Omental fat pad (tissue), 3 donors: ENCODE measurements at regions not wholly inside any gene's neighbourhood (a gene's known extent, or its start where the extent isn't known, plus 50 kb on each side); places are given as distances from the start of the nearest gene placed in this dataset.
"Not testable (repeated sequence)": the region's sequence is repeated elsewhere in the genome, so short reads cannot be mapped to it uniquely, and the experiment has no call there.

Experiments used
- ATAC-seq: fragments of 150-250 bp; one replicate; pipeline ENCODE4 v1.9.1; 2016; ENCODE audit warnings: mild to moderate bottlenecking, moderate library complexity; ENCODE audit not compliant: low FRiP score
- DNase-seq: peaks from one replicate; pipeline ENCODE4 v3.0.0-alpha.2; 2019; ENCODE audit warnings: low spot score
- CTCF ChIP-seq, 3 donors: fragments of 450-650 bp; IDR thresholded peaks; one replicate each; pipeline ENCODE4 v1.5.1; 2016 to 2017; ENCODE audit warnings: antibody characterized with exemption in 3 of 3, mild to moderate bottlenecking in 3 of 3, moderate library complexity in 2 of 3

- TF ChIP-seq CTCF (IDR thresholded peaks at IDR 0.05) = no peak
- no peak for DNase-seq
- ATAC-seq = no peak
Observed at GRCh38 chr2:89797320-89798038, 1106.0 kb downstream of the RPIA start.

- not testable (repeated sequence) for ATAC-seq
Observed at GRCh38 chr2:89801207-89801606, 1109.7 kb downstream of the RPIA start.

GRCh38 chr2:89806363-89806762 lies 1114.9 kb downstream of the RPIA start:
- not testable (repeated sequence) for ATAC-seq, DNase-seq

More at GRCh38 chr2:89801207-89801606, 1109.7 kb downstream of the RPIA start:
- not testable (repeated sequence) for DNase-seq

GRCh38 chr2:89811295-89811694 lies 1119.8 kb downstream of the RPIA start:
- ATAC-seq = no peak
- DNase-seq = no peak
- no peak for TF ChIP-seq CTCF (IDR thresholded peaks at IDR 0.05)

- not testable (repeated sequence) for DNase-seq, ATAC-seq
Observed at GRCh38 chr2:89811910-89812309, 1120.4 kb downstream of the RPIA start.

- ATAC-seq, DNase-seq: not testable (repeated sequence)
Observed at GRCh38 chr2:89814359-89814758, 1122.9 kb downstream of the RPIA start.

GRCh38 chr2:89818873-89819272 lies 1127.4 kb downstream of the RPIA start:
- ATAC-seq (no peak), DNase-seq (no peak)
- TF ChIP-seq CTCF (IDR thresholded peaks at IDR 0.05) = no peak

- ATAC-seq (no peak), DNase-seq (no peak)
- TF ChIP-seq CTCF (IDR thresholded peaks at IDR 0.05) = no peak
Observed at GRCh38 chr2:89819809-89820208, 1128.3 kb downstream of the RPIA start.

- no peak for ATAC-seq
- no peak for TF ChIP-seq CTCF (IDR thresholded peaks at IDR 0.05)
- no peak for DNase-seq
Observed at GRCh38 chr2:89820248-89820647, 1128.8 kb downstream of the RPIA start.
